GM13977 (cell line): ENCODE measurements at regions not wholly inside any gene's neighbourhood (a gene's known extent, or its start where the extent isn't known, plus 50 kb on each side); places are given as distances from the start of the nearest gene placed in this dataset.

Experiments
- DNase-seq: peaks from one replicate; pipeline ENCODE4 v3.0.0; 2012; ENCODE audit warnings: low spot score
- in situ Hi-C: fragments of 300-500 bp; cut with MboI; formaldehyde crosslinking; loops from one replicate; pipeline ENCODE4 v1.12.0; 2022; ENCODE audit warnings: low sequenced_read_pairs, low pct_unique_long_range_greater_than_20kb, mixed read lengths, inconsistent platforms; ENCODE audit not compliant: unreplicated experiment
- TF ChIP-seq, protein P1 (sequence below): IDR thresholded peaks from 2 replicates; pipeline ENCODE4 v1.5.1; 2012; ENCODE audit warnings: mild to moderate bottlenecking, control low read depth; ENCODE audit not compliant: insufficient read depth; ENCODE audit errors: extremely low read depth, missing control alignments

DNA sequence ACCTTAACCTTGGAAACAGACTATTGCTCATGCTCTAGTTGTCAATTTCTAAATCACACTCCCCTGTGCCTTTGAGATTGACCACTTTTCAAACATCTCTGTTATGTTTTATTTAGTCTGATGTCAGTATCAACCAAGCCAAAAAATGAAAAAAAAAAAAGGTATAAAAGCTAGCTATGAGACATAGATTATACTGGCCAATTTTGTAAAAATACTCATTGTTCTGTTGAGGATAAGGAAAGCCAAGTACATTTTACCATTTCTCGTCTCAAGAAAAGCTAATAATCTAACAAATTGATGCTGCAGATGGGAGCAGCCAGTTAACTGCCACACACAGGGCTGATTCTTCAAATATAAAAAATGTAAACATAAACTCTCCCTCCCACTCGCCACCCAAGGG, 572.6 kb upstream of the KLF12 start:
- DNase-seq = no peak
- in situ Hi-C loops = no loop called here
- TF ChIP-seq, protein P1, sequence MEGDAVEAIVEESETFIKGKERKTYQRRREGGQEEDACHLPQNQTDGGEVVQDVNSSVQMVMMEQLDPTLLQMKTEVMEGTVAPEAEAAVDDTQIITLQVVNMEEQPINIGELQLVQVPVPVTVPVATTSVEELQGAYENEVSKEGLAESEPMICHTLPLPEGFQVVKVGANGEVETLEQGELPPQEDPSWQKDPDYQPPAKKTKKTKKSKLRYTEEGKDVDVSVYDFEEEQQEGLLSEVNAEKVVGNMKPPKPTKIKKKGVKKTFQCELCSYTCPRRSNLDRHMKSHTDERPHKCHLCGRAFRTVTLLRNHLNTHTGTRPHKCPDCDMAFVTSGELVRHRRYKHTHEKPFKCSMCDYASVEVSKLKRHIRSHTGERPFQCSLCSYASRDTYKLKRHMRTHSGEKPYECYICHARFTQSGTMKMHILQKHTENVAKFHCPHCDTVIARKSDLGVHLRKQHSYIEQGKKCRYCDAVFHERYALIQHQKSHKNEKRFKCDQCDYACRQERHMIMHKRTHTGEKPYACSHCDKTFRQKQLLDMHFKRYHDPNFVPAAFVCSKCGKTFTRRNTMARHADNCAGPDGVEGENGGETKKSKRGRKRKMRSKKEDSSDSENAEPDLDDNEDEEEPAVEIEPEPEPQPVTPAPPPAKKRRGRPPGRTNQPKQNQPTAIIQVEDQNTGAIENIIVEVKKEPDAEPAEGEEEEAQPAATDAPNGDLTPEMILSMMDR = no peak

- in situ Hi-C loops = no loop called here
- no peak for DNase-seq
- TF ChIP-seq, protein P1 = no peak
Measured at GRCh38 chr13:74705438-74705837, 571.2 kb upstream of the KLF12 start.

- DNase-seq = no peak
- in situ Hi-C loops = no loop called here
- TF ChIP-seq, protein P1 = no peak
Measured at GRCh38 chr13:74703855-74704387, 569.7 kb upstream of the KLF12 start.

GRCh38 chr13:74696148-74696922, 562.1 kb upstream of the KLF12 start:
- in situ Hi-C loops = no loop called here
- no peak for DNase-seq
- TF ChIP-seq, protein P1 = no peak

GRCh38 chr13:74695021-74695800, 561.0 kb upstream of the KLF12 start:
- no peak for DNase-seq
- in situ Hi-C loops = no loop called here
- TF ChIP-seq, protein P1 = no peak

DNA sequence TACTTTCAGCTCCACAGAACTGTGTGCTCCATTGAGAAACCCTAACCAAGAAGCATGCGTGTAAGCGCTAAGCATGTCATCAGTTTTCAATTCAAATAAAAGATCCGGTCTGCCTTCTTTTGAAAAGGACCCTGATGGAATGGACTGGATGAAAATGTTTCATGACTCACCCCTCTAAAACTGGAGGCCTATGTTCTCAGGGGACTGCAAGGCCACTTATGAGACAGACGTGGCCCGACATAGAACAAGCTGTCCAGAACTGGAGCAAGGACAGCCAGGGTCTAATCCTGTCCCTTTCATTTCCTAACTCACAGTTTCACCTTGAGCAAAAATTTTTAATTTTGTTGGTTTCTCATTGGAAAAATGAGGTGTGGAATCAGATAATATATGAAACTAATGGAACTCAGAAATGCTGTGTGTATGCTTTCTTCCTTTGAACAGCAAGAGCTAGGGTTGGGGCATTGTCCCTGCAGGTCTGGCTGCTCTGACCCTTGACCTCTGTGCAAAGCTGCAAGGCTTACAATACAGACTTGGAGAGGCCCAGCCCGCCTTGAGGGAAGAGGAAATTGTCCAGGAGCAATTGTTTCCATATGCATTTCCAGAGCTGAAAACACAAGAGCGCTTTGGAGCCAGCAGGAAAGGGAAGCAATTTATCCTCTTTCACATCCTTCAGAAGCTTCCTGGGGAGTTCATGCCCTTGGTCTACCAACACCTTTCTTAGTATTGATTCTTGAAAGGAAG, 553.4 kb upstream of the KLF12 start:
- DNase-seq = no peak
- TF ChIP-seq, protein P1 = no peak
- in situ Hi-C loops = no loop called here
